Gastrocnemius medialis (tissue), 4 donors: ENCODE measurements at regions not wholly inside any gene's neighbourhood (a gene's known extent, or its start where the extent isn't known, plus 50 kb on each side); places are given as distances from the start of the nearest gene placed in this dataset.
A peak's percentile ranks its signal among the peaks of the same experiment; 100 is the strongest.

Source experiments
- ATAC-seq, 2 donors: fragments of 150-250 bp; one replicate each; pipeline ENCODE4 v1.9.1; 2016
- DNase-seq, 2 donors: peaks; one replicate each; pipeline ENCODE4 v3.0.0-alpha.2; 2019
- H3K27ac ChIP-seq, 4 donors: fragments of 200-600 bp; sonication (generic); 1 replicate in 1 of 4; 2 replicates in 3 of 4; pipeline ENCODE4 v1.5.1; 2016 to 2018; ENCODE audit warnings: mild to moderate bottlenecking in 2 of 4, moderate library complexity in 1 of 4
- H3K27me3 ChIP-seq, 3 donors: fragments of 200-600 bp; sonication (generic) in 2 of 3; 1 replicate in 1 of 3; 2 replicates in 2 of 3; pipeline versions ENCODE4 v1.5.1 to v1.6.0; 2016 to 2019; ENCODE audit warnings: mild to moderate bottlenecking in 1 of 3, moderate library complexity in 1 of 3
- H3K36me3 ChIP-seq, 2 donors: fragments of 200-600 bp; sonication (generic) in 1 of 2; one replicate each; pipeline ENCODE4 v1.5.1; 2017 to 2018
- H3K4me1 ChIP-seq, 2 donors: fragments of 200-600 bp; sonication (generic) in 1 of 2; one replicate each; pipeline ENCODE4 v1.5.1; 2016 to 2017; ENCODE audit warnings: mild to moderate bottlenecking in 2 of 2
- H3K4me3 ChIP-seq, 4 donors: fragments of 200-600 bp; sonication (generic) in 3 of 4; 1 replicate in 1 of 4; 2 replicates in 3 of 4; pipeline ENCODE4 v1.5.1; 2016 to 2019; ENCODE audit warnings: mild to moderate bottlenecking in 2 of 4
- H3K9me3 ChIP-seq, 3 donors: fragments of 200-600 bp; sonication (generic) in 2 of 3; 1 replicate in 1 of 3; 2 replicates in 2 of 3; pipeline ENCODE4 v1.5.1; 2016 to 2019
- CTCF ChIP-seq, 5 experiments: fragments of 450-650 bp in 3 of 5; fragments of 200-600 bp in 2 of 5; sonication (generic) in 2 of 5; IDR thresholded peaks in 4 of 5; conservative IDR thresholded peaks in 1 of 5; 1 replicate in 4 of 5; 2 replicates in 1 of 5; pipeline ENCODE4 v1.5.1; 2016 to 2019; ENCODE audit warnings: antibody characterized with exemption in 5 of 5, mild to moderate bottlenecking in 3 of 5, moderate library complexity in 3 of 5
- POLR2A ChIP-seq, 2 donors: fragments of 450-650 bp; IDR thresholded peaks; one replicate each; pipeline ENCODE4 v1.6.1; 2017; ENCODE audit warnings: antibody characterized with exemption in 2 of 2, mild to moderate bottlenecking in 2 of 2, moderate library complexity in 2 of 2
- in situ Hi-C, 4 donors: fragments of 200-750 bp; cut with MboI; loops; one replicate each; pipeline versions ENCODE4 v1.15.0 to v1.8.0; 2017; ENCODE audit warnings: low sequenced_read_pairs in 4 of 4
- intact Hi-C: fragments of 100-400 bp; cut with DNase I; formaldehyde crosslinking; loops from one replicate; pipeline ENCODE4 v1.15.1; 2023; ENCODE audit warnings: low total_unique reads

GRCh38 chr17:77808686-77809425 is 149.6 kb upstream of the TNRC6C start:
- Histone ChIP-seq H3K27ac (no peak overlapping the region), H3K4me1 (peaks cover 20 to 25% of the 10 kb centered on the region in 2 donors), H3K36me3 (no peaks in the 10 kb centered on the region), H3K27me3 (no peaks in the 10 kb centered on the region), H3K9me3 (no peaks in the 10 kb centered on the region), H3K4me3 (no peak overlapping the region)
- intact Hi-C loops: no loop called here
- DNase-seq (no peak), ATAC-seq (no peak)
- in situ Hi-C loops: no loop called here
- TF ChIP-seq POLR2A (IDR thresholded peaks at IDR 0.05) (no peak), CTCF (IDR thresholded peaks at IDR 0.05 in 4 of 5, conservative IDR thresholded peaks at IDR 0.05 in 1 of 5) (no peak)

- ATAC-seq (no peak), DNase-seq (no peak)
- intact Hi-C loops (loop anchor here (1.0 to 5.0 kb wide), 2 partner anchors 26 to 77 kb away; no protein-coding TSS in a partner anchor), in situ Hi-C loops (no loop called here)
- Histone ChIP-seq H3K27me3 (no peaks in the 10 kb centered on the region), H3K4me3 (no peak overlapping the region), H3K4me1 (peaks cover 20 to 25% of the 10 kb centered on the region in 2 donors), H3K27ac (peak overlapping the region in 2 of 4 donors; percentile 70 to 81), H3K9me3 (no peaks in the 10 kb centered on the region), H3K36me3 (no peaks in the 10 kb centered on the region)
- TF ChIP-seq CTCF (IDR thresholded peaks at IDR 0.05 in 4 of 5, conservative IDR thresholded peaks at IDR 0.05 in 1 of 5) (no peak), POLR2A (IDR thresholded peaks at IDR 0.05) (no peak)
Observed at GRCh38 chr17:77809814-77810213, 148.7 kb upstream of the TNRC6C start.

- DNase-seq: peak; percentile 58 to 76
Observed at GRCh38 chr17:77810536-77810935, 148.0 kb upstream of the TNRC6C start.

GRCh38 chr17:77811521-77811920 is 147.0 kb upstream of the TNRC6C start:
- peak; percentile 20 to 27 for ATAC-seq
- intact Hi-C loops: loop anchor here (5.0 kb wide), 1 partner anchor 76 kb away; no protein-coding TSS in a partner anchor

More at GRCh38 chr17:77810536-77810935, 148.0 kb upstream of the TNRC6C start:
- ATAC-seq: peak; percentile 95 to 97
- Histone ChIP-seq H3K36me3 (no peaks in the 10 kb centered on the region), H3K4me1 (peaks cover 20 to 29% of the 10 kb centered on the region in 2 donors), H3K4me3 (no peak overlapping the region), H3K27ac (peak overlapping the region; percentile 70 to 81 (median 74)), H3K27me3 (no peaks in the 10 kb centered on the region), H3K9me3 (no peaks in the 10 kb centered on the region)
- in situ Hi-C loops: no loop called here
- intact Hi-C loops: loop anchor here (1.0 to 5.0 kb wide), 2 partner anchors 26 to 77 kb away; no protein-coding TSS in a partner anchor
- TF ChIP-seq CTCF (IDR thresholded peaks at IDR 0.05 in 4 of 5, conservative IDR thresholded peaks at IDR 0.05 in 1 of 5) (no peak), POLR2A (IDR thresholded peaks at IDR 0.05) (no peak)

More at GRCh38 chr17:77811521-77811920, 147.0 kb upstream of the TNRC6C start:
- Histone ChIP-seq H3K4me3 (no peak overlapping the region), H3K9me3 (no peaks in the 10 kb centered on the region), H3K36me3 (no peaks in the 10 kb centered on the region), H3K27me3 (no peaks in the 10 kb centered on the region), H3K27ac (peak overlapping the region; percentile 70 to 81 (median 74)), H3K4me1 (peaks cover 20 to 32% of the 10 kb centered on the region in 2 donors)
- no peak for TF ChIP-seq POLR2A (IDR thresholded peaks at IDR 0.05)
- TF ChIP-seq CTCF (IDR thresholded peaks at IDR 0.05 in 4 of 5, conservative IDR thresholded peaks at IDR 0.05 in 1 of 5): no peak
- no peak for DNase-seq
- in situ Hi-C loops: no loop called here
